ENCODE measurements at regions not wholly inside any gene's neighbourhood (a gene's known extent, or its start where the extent isn't known, plus 50 kb on each side); places are given as distances from the start of the nearest gene placed in this dataset.

DNA sequence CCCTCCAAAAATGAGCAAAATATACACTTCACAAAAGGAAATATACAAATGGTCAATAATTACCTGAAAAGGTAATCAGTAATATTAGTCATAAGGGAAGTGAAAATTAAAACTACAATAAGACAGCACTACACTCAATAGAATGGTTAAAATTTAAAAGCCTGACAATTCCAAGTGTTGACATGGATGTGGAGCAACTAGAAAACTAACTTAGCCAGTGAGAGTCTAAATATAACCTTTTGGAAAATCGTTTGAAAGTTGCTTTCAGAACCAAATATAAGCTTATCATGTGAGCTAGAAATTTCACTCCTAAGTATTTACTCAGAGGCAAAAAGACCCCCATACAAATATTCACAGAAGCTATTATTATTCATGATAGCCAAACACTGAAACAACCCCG is 105.1 kb upstream of the MVB12B start:
- no peak for DNase-seq (ENCODE audit: low spot score)

DNA sequence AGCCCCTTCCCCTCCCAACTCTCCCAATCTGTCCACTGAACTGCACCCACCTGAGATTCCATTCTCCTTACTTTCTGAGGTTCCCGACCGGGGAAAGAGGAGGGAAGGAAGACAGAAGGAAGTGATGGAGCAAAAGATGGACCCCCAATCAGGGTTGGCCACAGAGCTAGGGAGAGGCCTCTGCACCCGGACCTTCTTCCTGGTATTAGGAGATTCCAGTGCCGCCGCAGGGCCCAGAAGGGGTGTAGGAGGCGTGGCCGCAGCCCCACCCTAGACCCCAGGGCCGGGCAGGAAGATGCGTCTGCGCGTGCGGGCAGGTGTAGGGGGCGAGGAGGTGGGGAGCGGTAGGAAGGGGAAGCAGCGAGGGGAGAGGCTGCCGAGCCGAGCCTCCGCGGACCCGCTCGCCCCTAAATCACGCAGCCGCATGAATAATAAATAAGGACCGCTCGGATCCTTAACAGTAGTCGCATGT is 104.2 kb upstream of the MVB12B start:
- DNase-seq (ENCODE audit: low spot score), result no peak

DNA sequence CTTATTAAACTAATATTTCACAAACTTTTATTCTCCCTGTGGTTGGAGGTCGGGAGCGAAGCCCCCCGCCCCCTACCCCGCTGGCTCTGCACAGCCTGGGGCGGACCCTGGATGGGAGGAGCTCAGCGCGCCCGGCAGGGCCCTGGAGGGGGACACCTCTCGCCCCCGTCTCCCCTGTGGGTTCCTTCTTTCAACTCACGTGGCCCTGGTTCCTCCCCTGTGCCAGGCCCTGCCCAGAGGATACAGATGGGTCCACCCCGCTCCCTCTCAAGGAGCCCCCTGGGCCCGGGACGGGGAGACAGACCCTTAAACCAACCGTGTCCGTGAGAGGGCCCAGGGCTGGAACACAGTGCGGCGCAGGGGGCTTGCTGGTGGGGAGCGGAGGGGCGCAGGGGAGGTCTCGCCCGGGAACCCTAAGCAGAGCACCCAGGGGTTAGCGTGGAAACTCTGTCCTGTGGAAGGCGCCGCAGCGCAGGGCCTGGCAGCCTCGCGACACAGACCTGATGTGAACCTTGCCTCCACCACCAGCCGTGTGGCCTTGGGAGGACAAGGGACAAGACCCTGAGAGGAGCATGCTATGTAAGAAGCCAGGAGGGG is 103.7 kb upstream of the MVB12B start:
- no peak for DNase-seq (ENCODE audit: low spot score)

DNA sequence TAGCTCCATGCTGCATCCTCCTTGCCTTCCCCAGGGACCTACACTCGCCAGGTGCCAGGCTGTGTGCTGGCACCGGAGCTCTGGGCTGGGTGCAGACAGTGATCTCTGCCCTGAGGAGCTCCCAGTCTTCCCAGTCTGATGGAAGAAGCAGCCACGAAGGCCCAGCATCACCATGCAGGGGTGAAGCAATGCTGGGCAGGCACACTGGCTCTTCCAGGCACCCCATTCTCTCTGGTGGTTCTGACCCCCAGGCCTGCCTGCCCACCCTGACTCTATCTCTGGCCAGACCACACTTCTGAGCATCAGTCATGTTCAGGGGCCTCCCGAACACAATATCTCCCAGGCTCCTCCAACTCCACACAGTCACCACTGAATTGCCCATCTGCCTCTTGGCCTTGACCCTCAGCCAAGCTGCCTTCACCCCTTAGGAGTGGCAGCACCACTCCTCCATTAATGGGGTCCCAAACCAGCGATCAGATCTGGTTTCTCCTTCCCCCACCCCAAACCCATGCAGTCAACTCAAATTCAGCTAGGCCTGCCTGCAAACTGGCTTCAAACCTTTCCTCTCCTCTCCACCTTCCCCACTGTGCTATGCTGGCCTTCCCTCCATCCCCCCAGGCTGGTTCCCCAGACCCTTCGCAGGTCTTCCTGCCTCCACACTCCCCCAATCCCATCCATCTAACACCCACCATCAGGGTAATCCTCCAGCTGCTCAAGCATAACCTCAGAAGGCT is 102.7 kb upstream of the MVB12B start:
- DNase-seq (ENCODE audit: low spot score), result no peak

DNA sequence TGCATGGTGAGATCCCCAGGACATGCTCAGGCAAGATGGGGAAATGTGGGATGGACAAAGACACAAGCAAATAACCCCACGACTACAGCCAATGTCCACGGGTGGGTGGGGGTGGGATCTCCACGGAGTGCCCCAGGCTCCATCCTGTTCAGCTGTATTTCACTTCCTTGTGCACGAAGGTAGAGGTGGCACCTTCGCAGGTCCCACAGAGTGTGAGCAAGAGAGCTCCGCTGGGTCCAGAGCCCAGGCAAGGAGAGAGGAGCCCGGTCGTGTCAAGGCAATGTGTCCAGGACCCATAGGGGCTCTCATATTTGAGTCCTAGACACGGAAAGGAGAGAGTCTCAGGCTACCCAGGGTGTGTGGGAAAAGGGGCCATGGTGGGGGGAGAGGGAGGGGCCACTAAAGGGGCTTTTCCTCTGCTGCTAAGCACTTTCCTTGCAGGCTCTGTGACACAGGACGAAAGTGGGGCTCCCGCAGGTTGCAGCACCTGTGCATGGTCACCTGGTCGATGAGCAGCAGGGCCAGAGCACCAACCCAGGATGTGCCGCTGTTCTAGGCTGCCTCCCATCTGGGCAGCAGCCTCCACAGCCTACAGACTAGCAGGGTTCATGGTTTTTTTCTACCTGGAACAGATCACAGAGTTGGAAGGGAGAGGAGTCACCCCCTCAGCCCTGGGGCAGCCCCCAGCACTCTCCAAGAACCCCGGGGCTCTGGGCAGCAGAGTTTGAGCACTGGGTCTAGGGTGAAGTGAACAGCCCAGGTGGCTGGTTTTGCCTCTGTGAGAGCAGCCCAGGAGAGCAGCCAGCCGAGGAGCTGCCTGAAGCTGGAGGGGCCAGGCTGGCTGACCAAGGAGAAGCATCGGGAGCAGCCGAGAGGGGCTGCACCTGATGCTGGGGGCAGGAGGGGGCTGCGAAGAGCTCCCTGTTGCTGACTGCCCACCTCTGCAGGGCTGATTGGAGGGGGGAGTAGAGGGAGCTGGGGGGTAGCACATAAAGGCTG is 100.7 kb upstream of the MVB12B start:
- DNase-seq (ENCODE audit: low spot score), result no peak

DNA sequence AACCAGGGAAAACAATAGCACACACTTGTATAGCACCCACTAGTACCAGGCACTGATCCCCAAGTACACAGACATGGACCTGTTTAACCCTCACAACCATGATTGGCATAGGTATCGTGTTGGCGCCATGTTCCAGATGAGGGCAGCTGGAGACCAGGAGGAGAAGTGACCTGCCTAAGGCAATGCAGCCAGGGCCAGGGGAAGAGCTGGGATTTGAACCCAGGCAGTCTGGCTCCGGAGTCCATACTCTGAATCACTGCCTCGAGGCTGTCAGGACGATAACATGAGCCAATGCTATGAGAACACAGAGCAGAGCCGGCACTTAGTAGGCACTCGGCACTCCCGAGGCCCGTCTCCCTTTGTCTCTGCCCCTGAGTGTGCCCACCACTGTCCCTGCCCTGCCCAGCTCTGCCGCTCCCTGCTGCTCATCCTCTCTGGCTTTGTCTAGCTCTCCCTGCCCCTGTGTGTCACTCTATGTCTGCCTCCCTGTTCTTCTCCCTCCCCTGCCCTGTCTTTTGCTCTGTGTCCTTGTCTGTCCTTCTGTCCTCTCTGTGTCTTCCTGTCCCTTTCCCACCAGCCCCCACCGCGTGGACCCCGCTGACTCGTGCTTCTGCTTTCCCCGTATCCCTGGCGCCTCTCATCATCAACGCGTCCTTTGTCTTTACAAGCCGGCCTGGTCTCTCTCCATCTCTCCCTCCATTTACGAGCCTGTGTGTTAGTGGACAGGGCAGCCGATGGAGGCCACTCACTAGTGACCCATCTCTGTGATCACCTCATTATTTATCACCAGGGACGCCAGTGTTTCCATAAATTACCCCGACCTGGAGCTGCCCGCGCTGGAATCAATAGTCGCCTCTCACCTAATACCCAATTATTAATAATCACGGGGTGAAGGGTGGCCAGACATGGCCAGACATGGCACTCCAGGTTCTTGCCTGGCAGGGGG is 99.4 kb upstream of the MVB12B start:
- DNase-seq (ENCODE audit: low spot score), result no peak

DNA sequence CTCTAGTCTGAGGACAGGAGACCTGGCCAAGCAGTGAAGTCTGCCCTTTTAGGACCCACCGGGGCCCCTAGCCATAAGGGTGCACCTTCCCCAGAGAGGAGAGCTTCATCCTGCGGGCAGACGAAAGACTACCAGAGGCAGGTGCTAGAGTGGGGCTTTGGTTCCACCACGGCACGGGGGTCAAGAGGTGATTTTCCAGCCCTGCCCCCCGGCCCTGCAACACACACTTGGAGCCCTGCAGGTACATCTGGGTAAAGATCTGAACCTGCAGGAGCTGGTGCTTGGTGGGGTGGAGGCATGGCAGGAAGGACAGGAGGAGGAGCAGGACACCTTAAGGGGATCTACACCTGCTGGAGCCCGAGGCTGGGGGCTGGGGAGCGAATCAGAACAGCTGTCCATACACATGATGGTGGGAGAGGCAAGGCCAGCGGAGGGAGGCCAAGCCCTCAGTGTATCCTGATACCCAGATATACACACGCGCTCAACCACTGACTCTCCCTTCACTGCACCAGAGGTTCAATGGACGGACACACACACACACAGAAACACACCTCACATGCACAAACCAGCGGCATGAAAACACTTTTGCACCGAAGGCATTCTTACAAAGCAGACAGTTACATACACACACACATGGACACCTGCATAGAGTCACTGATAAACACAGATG is 98.4 kb upstream of the MVB12B start:
- DNase-seq (ENCODE audit: low spot score), result no peak

DNA sequence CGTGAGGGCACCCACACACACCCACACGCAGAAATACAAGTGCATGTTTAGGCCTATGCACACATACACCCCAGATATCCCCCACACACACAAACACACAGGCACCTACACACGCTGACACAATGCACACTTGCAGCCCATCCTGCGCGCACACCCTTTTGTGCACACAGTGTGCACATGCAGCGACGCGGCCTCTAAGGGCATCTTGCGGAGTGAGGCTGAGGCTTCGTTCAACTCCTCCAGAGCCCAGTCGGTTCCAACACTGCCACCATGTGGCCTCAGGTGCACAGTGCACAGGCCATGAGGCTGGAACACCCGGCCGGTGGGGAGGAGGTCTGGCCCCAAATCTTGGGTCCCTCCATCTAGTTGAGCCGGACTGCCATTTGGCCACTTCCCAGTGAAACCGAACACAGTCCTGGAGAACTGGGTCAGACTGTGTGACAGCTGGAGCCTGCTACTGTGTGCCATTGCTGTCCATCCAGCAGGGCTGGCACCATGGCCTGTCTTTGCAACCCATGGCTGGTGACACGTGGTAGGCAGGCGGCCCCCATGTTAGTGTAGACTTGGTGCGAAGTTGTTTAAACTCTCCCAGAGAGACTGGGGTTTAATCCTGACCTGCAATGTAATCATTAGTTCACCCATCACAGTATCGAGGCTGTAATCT is 97.7 kb upstream of the MVB12B start:
- DNase-seq (ENCODE audit: low spot score), result peak; percentile 69

DNA sequence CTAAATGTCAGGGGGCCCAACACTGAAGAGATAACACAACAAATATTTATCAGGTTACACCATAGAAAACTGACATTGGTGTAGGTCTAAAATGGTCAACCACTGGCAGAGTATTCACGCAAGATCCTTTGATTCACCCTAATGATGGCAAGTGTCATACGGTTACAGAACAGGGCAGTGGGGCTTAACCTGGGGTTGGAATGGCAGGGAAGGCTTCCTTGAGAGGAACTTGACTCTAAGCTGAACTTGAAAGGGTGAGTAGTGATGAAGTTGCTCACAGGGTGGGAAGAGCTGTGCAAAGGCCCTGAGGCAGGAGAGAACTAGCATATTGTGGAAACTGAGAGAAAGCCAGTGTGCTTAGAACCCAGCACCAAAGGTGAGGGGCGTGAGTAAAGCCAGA is 97.1 kb upstream of the MVB12B start:
- no peak for DNase-seq (ENCODE audit: low spot score)

DNA sequence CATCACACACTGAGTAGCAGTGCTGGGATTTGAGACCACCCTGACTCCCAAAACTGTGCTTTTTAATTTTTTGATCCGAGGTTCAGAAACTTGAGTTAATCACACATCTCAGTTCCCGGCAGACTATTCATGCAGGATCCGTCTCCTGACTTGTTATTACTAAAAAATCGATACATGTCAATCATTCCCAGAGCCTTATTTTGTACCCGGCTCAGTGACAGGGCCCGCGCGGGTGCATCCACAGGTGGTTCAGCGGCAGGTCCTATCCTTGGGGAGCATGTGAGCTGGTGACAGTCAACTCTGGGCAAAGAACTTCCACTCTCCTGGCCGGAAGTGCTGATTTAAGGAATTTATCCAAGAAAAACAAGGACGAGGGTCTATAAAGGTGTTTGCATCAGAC is 95.9 kb upstream of the MVB12B start:
- no peak for DNase-seq (ENCODE audit: low spot score)

DNA sequence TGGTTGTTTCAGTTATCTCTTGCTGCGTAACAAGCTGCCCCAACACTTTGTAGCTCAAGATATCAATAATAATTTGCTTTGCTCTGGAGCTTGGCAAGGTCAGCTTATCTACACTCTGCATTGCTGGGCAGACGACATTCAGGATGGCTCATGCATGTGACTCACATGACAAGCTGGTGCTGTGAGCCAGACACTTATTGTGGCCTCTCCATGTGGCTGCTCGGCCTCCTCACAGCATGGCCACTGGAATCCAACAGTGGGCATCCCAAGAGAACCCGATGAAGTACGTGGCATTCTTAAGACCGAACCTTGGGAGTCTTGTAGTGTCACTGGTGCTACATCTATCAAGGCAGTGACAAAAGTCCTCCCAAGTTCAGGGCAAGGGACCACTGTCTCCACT is 94.2 kb upstream of the MVB12B start:
- DNase-seq (ENCODE audit: low spot score), result no peak

DNA sequence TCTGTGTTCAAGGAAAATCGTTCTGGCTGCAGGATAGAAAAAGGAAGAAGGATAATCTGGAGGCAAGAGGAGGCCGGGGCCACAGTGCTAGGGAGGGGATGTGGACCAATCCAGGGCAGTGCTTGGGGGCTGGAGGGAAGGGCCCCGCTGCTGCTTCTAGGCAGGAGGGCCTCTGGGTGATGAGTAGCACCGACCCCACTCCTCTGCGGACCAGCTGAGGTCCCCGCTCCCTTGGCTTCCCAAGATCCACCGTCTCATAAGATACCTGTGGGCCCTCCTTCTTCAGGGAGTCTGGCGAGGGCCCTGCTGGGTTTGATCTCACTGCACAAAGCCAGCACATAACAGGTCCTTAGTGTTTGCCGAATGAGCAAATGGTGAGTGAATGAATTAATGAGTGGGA is 93.5 kb upstream of the MVB12B start:
- DNase-seq (ENCODE audit: low spot score), result no peak

DNA sequence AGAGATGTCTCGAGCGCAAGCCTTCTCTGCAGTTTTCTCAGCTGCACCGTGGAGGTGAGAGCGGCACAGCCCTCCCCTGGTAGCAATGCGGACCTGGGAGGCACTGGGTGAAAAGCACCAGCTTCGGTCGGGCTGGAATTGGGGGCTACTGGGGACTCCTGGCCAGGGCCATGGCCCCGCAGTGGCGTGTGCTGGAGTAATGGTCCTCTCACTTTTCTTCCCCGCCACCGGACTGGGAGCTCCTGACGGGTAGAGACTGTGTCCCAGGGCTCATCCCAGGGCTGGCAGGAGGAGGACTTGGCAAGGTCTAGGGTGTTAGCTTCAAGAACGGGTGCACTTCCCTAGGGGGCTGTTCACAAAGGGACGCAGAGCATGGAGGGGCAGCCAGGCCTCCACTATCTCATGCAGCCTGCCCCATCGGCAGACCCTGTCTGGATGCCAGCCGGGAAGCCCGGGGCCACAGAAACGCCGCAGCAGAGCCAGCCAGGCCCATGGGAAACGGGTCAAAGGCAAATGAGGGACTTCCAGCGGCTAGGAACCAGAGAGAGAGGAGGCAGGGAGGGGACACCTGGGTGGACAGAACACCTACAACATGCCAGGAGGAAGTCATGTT is 92.6 kb upstream of the MVB12B start:
- no peak for DNase-seq (ENCODE audit: low spot score)

DNA sequence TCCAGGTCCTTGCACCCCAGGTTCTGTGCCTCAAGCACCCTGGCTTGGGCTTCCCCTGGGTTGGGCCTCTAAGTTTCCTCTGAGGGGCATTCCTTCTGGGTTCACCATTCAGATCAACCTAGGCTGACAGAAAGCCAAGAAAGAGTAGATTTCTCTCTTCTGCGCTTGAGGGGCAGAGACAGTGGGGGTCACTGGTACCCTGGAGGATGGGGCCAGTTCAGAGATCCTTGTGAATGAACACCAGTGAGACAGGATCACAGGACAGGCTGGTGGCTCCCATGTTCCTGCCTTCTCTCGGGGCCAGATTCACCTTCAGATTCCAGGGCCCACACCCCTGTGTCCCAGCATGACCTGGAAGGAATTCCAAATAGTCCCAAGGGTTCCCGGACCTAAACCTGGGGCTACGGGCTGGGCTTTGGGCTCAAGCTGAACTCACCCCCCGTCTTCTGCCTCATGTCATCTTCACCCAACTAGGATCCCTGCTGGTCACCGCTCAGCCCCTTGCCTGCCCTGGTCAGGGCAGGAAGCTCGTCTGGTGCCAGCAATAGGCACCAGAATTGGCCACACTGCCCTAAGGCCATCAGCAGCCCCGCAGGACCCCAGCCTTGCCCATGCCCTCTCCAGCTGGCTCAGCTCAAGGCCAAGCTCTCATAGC is 91.8 kb upstream of the MVB12B start:
- no peak for DNase-seq (ENCODE audit: low spot score)

DNA sequence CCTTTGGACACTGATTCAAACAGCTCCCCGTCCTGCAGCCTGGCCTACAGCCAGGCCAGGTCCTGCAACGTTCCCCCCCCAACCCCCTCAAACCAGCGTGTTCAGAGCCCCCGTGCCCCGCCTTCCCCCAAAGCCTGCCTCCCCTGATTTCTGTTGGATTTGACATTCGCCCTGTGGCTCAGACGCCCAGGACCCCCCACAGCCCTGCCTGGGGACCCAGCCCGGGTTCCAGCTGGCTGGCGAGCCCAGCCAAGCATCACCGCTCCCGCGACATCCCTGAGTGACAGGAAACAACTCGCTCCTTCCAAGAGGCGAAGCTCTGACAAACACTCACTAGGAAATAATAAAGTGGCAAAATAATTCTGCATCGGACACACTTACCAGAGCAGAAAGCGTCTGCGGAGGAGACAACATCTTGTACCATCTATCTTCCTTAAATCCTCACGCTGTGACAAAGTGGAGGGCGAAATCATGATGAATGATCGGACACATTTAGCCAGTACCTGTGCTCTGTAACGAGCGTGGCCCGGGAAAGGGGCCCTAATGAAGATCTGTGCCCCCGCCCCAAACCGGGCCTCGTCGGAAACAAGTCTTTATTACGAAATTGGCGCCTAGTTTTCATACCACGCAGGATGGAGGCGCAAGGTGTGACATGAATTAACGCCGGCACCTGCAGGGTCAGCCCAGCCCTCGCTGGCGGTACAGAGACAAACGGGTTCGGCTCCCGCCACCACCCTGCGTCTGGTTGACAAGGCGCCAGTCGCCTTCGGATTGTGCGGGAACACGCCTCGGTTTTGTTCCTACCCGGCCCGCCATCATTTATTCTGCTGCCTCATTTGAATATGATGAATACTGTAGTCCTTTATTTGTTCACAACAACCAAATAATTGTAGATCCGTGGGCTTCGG is 91.0 kb upstream of the MVB12B start:
- no peak for DNase-seq (ENCODE audit: low spot score)

DNA sequence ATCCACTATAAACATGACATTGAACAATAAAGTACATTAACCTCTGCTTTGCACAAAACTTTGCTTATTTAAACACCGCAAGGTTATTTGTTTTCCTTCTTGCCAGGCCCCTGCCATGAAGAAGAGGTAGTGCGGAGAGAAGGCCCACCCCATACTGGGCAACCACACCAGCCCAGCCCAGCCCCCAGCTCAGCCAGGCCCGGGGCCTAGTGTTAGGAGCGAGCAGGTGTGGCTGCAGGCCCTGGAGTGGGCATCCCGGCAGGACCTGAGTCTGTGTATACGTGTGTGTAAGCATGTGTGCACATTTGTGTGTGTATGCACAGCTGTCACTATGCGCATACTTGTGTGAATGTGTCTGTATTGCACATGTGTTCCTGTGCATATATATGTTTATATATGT is 90.4 kb upstream of the MVB12B start:
- DNase-seq (ENCODE audit: low spot score), result no peak

DNA sequence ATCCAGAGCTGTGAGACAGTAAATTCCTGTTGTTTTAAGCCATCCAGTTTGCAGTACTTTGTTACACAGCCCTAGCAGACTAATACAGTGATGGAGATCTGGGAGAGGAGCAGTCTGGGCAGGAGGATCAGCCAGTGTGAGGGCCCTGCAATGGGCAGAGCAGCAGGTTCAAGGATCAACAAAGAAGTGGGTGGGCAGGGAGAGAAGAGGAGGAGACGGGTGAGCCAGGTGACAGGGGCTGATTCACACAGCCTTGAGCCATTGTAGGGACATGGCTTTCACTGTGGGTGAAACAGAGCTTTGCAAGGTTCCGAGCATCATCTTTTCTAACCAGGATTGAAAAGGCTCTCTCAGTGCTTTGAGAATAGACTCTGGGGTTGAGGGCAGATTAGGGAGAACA is 88.2 kb upstream of the MVB12B start:
- no peak for DNase-seq (ENCODE audit: low spot score)

DNA sequence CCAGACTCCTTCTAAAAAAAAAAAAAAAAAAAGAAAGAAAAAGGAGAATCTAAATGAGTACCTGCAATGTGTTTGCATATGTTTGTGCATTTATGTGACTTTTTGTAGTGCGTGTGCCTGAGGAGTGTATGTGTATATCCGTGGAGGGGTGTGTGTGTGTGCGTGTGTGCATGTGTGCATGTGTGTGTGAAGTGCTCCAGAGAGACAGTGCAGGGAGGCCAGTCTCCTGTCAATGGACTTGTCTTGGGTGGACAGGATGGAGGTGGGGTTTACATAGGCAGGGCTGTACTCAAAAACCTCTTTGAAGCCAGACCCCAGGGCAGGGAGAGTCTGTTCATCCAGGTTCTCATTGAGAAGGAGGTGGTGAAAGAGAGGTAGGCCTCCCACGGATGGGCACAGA is 87.1 kb upstream of the MVB12B start:
- no peak for DNase-seq (ENCODE audit: low spot score)
